Activated T-helper 1 cell treated with anti-CD3 and anti-CD28 coated beads, Interleukin-12 subunit alpha, Interleukin-12 subunit beta, Interleukin-2, Interleukin-4 antibody, amounts not matched to agents 30 ng/mL and 10 ng/mL and 1 ng/mL, durations not matched to agents 14 hours and 24 hours and 36 hours (primary cell): ENCODE measurements at regions not wholly inside any gene's neighbourhood (a gene's known extent, or its start where the extent isn't known, plus 50 kb on each side); places are given as distances from the start of the nearest gene placed in this dataset.
A peak's percentile ranks its signal among the peaks of the same experiment; 100 is the strongest.

Experiments used
- DNase-seq: peaks from one replicate; pipeline ENCODE4 v3.0.0; 2021; ENCODE audit warnings: low spot score
- H3K27ac Mint-ChIP-seq: one replicate; pipeline ENCODE4 v1.8.0; 2021; ENCODE audit warnings: mild to moderate bottlenecking, mixed read lengths
- H3K27me3 Mint-ChIP-seq: one replicate; pipeline ENCODE4 v1.8.0; 2022; ENCODE audit warnings: mild to moderate bottlenecking, moderate library complexity, mixed read lengths; ENCODE audit not compliant: insufficient read depth
- H3K36me3 Mint-ChIP-seq: one replicate; pipeline ENCODE4 v1.8.0; 2021; ENCODE audit warnings: low read depth, mixed read lengths
- H3K4me1 Mint-ChIP-seq: one replicate; pipeline ENCODE4 v1.8.0; 2021; ENCODE audit warnings: low read depth, mixed read lengths
- H3K4me3 Mint-ChIP-seq: one replicate; pipeline ENCODE4 v1.8.0; 2021; ENCODE audit warnings: mild to moderate bottlenecking, moderate library complexity, mixed read lengths
- H3K9me3 Mint-ChIP-seq: one replicate; pipeline ENCODE4 v1.8.0; 2021; ENCODE audit warnings: mixed read lengths
- intact Hi-C: fragments of 100-400 bp; cut with micrococcal nuclease; formaldehyde crosslinking; loops from one replicate; pipeline ENCODE4 v1.15.1; 2024

DNA sequence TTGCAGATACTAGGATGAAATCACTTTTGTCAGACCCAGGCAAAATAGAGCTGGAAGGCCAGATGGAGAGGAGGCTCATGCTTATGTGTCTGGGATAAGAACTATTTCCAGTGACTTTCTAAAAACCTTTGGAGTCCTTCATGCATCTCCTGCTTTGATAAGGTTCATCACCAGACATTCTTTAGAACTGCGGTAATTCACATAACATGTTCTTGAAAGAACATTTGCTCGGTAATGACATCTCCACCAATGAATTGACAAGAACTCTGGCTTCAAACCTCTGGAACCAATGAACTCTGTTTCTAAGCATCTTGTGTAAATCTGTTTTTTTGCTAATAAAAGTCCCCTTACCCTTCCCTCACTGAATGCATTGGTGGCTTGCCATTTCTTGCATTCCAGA lies 112.0 kb upstream of the KL start:
- H3K27me3 Mint-ChIP-seq: peaks cover 4% of the 10 kb centered on the region
- peaks cover 5% of the 10 kb centered on the region for H3K9me3 Mint-ChIP-seq
- no peak for DNase-seq
- no peaks in the 10 kb centered on the region for H3K36me3 Mint-ChIP-seq
- H3K4me3 Mint-ChIP-seq: no peak overlapping the region
- H3K4me1 Mint-ChIP-seq: peaks cover 30% of the 10 kb centered on the region
- H3K27ac Mint-ChIP-seq: no peak overlapping the region
- intact Hi-C loops: loop anchor here (2.0 to 10.0 kb wide), 9 partner anchors 31 to 921 kb away; partner anchors contain the start of genes KL and N4BP2L2

DNA sequence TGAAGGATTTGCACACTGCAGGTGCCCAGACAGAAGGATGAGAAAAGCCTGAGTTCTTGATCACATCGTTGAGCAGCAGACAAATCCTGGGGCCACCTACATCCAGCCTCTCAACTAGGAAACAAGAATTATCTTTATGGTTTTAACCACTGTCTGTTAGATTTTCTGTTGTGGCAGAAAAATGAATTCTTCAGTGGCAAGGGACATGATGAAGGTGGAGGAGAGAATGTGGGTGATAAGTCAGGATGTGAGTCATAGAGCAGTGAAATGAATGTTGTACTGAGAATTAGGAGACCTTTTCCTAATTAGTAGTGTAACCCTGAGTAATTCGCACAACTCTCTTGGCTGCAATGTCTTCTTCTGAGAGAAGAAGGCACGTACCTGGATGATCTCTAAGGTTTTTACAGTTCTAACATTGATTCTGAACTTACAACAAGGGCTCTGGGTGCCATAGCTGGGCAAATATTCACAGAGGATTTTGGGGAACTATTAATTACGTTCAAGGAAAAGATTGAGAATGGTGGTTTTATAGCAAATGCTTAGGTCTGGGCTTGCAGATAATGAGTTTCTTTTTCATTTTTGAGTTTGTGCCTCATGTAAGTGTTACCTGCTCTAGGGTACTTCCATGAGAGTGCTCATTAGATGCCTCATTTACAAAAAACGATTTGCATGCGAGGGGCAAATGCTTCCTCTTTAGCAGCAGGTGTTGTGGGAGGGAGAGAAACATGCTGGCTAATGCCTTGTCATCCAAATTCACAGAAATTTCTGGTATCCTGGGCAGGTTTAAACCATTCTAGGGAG lies 111.0 kb upstream of the KL start:
- peaks cover 3% of the 10 kb centered on the region for H3K9me3 Mint-ChIP-seq
- DNase-seq: no peak
- peak overlapping the region; percentile 83 for H3K27ac Mint-ChIP-seq
- H3K4me3 Mint-ChIP-seq: peak overlapping the region; percentile 69
- peaks cover 32% of the 10 kb centered on the region for H3K4me1 Mint-ChIP-seq
- no peaks in the 10 kb centered on the region for H3K36me3 Mint-ChIP-seq
- intact Hi-C loops: loop anchor here (1.0 to 10.0 kb wide), 20 partner anchors 12 to 1252 kb away; partner anchors contain the start of genes BRCA2, KL, N4BP2L1 and N4BP2L2
- H3K27me3 Mint-ChIP-seq: peaks cover 4% of the 10 kb centered on the region

DNA sequence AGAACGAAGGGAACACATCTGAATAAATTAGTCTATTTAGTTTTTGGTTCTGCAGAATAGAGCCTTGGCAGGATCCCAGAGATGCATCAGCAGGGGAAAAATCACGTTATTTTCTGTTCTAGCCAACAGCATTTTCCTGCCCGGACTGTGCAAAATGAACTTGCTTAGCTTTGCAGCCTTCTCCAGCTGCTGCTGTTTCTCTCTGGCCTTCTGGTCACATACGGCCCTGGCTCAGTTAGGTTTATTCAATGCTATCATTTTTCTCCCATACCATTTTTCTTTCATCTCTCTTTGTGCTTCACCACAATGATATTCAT lies 110.4 kb upstream of the KL start:
- peaks cover 4% of the 10 kb centered on the region for H3K27me3 Mint-ChIP-seq
- H3K27ac Mint-ChIP-seq: no peak overlapping the region
- intact Hi-C loops: loop anchor here (1.0 to 10.0 kb wide), 20 partner anchors 11 to 1251 kb away; partner anchors contain the start of genes BRCA2, KL, N4BP2L1 and N4BP2L2
- H3K9me3 Mint-ChIP-seq: no peaks in the 10 kb centered on the region
- no peak for DNase-seq
- H3K4me3 Mint-ChIP-seq: no peak overlapping the region
- peaks cover 38% of the 10 kb centered on the region for H3K4me1 Mint-ChIP-seq
- H3K36me3 Mint-ChIP-seq: no peaks in the 10 kb centered on the region

DNA sequence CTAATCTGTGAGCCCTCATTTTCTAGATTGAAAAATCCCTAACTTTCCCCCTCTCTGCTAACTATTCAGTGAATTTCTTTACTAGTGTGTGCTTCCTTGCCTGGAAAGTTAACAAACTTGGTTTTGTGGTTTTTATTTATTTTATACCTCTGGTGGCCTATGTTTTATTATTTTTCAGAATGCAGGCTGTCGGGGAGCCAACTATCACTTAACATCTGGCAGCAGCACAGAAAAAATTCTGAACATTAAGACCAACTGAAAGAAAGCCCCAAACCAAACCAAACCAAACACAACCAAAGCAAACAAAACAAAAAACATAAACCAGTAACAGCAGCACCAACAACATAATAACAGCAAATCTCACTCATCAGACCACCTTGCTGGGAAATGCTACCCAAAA lies 109.0 kb upstream of the KL start:
- H3K27me3 Mint-ChIP-seq: peaks cover 4% of the 10 kb centered on the region
- DNase-seq: no peak
- H3K4me1 Mint-ChIP-seq: peaks cover 46% of the 10 kb centered on the region
- no peak overlapping the region for H3K4me3 Mint-ChIP-seq
- H3K9me3 Mint-ChIP-seq: no peaks in the 10 kb centered on the region
- H3K36me3 Mint-ChIP-seq: no peaks in the 10 kb centered on the region
- intact Hi-C loops: loop anchor here (5.0 to 10.0 kb wide), 8 partner anchors 240 to 1250 kb away; partner anchors contain the start of genes BRCA2, N4BP2L1 and ZAR1L
- H3K27ac Mint-ChIP-seq: no peak overlapping the region

DNA sequence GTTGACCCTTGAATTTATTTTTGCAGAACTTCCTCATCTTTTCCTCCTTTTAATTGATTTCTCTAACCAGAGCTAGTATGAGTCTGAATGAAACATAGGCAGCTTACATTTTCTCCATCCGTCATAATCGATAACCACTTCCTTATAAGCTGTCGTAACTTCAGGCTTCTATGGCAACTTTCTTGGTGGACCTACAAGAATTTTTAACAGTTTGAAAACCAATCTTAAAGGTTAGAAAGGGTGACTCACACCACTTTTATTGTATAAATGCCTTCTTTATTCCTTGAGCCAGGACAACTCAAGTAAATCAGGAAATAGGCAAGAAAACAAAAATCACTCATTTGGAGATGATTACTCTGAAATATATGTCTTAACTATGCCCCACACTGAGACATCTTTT lies 105.7 kb upstream of the KL start:
- H3K9me3 Mint-ChIP-seq: peaks cover 11% of the 10 kb centered on the region

DNA sequence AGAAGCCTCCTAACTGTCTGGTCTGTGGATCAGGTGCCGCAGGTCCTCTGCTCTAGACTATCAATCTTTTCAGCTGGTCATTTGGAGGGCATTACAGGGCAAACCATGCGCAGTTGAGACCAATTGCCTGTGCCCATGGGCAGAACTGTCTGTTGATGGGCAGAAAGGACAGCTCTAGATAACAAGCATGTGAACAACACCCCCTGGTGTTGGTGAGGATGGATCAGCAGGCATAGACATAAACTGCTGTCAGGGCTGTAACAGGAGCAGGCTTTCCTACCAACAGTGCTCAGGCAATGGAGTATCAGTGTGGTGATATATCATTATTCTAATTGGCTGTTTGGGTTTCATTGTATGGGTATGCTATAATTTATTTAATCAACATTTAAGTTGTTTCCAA lies 104.7 kb upstream of the KL start:
- peak overlapping the region; percentile 64 for H3K27ac Mint-ChIP-seq
- H3K4me1 Mint-ChIP-seq: peaks cover 16% of the 10 kb centered on the region
- intact Hi-C loops: loop anchor here (2.0 kb wide), 1 partner anchor 129 kb away; no protein-coding TSS in a partner anchor
- peaks cover 19% of the 10 kb centered on the region for H3K9me3 Mint-ChIP-seq
- H3K36me3 Mint-ChIP-seq: peaks cover 8% of the 10 kb centered on the region
- peak; percentile 19 for DNase-seq
- peaks cover 4% of the 10 kb centered on the region for H3K27me3 Mint-ChIP-seq
- H3K4me3 Mint-ChIP-seq: no peak overlapping the region

More for the DNA sequence above, 105.7 kb upstream of the KL start:
- H3K4me1 Mint-ChIP-seq: peaks cover 25% of the 10 kb centered on the region
- peaks cover 4% of the 10 kb centered on the region for H3K27me3 Mint-ChIP-seq
- peaks cover 3% of the 10 kb centered on the region for H3K36me3 Mint-ChIP-seq
- no peak overlapping the region for H3K27ac Mint-ChIP-seq
- no peak overlapping the region for H3K4me3 Mint-ChIP-seq
- DNase-seq: no peak
- intact Hi-C loops: loop anchor here (2.0 kb wide), 1 partner anchor 128 kb away; no protein-coding TSS in a partner anchor

DNA sequence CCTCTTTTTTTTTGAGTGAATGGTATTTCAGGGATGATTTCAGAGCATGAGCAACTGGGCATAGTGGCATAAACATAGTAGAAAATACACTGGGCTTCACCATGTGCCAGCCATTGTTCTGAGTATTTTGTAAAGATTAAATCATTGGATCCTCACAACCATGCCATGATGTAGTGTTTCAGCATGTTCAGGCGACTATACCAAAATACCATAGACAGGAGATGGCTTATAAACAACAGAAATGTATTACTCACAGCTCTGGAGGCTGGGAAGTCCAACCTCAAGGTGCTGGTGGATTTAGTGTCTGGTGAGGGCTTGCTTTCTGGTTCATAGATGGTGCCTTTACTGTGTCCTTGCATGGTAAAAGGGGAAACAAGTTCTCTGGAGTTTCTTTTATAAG lies 101.5 kb upstream of the KL start:
- Mint-ChIP-seq H3K36me3 (peaks cover 14% of the 10 kb centered on the region), H3K27me3 (no peaks in the 10 kb centered on the region), H3K4me1 (peaks cover 34% of the 10 kb centered on the region), H3K27ac (no peak overlapping the region), H3K9me3 (peaks cover 31% of the 10 kb centered on the region), H3K4me3 (no peak overlapping the region)
- DNase-seq: no peak
- intact Hi-C loops: no loop called here

DNA sequence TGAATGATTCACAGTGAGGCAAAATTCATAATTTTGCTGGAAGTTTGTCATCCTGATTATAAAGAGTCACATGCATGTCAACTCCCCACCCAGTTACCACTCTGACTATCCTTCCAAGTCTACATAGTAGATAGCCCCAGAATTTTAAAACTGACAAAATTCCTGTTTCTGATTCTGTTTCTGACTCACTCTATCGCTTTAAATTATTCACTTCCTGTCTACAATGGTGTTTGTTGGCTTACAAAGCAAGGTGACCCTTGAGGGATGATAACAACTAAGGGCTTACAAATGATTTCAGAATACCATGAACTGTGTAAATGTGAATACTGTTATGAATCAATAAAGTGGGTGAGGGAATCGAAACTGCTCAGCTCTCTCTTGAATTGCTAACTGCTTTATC lies 98.7 kb upstream of the KL start:
- Mint-ChIP-seq H3K36me3 (peaks cover 14% of the 10 kb centered on the region), H3K9me3 (peaks cover 31% of the 10 kb centered on the region), H3K27ac (peak overlapping the region; percentile 5), H3K4me1 (peaks cover 18% of the 10 kb centered on the region), H3K4me3 (no peak overlapping the region), H3K27me3 (no peaks in the 10 kb centered on the region)
- intact Hi-C loops: loop anchor here (1.0 kb wide), 3 partner anchors 12 to 625 kb away; no protein-coding TSS in a partner anchor
- no peak for DNase-seq

DNA sequence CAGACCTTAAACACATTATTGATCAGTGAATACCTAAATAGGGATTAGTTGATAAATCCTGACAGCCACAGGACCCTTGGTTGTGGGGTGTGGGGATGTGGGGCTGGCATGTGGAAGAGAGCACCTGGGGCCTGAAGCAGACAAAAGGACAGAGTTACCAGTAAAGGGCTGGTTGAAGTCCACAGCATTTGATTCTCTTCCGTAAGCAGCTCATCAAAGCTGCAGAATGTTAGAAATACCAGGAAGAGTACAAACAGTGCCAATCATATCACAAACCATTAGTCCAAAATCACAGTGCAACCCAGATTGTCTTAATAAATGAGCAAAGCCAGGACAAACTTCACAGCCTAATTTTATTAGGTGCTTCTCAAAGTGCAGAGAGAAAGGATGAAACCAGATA lies 92.5 kb upstream of the KL start:
- DNase-seq: no peak
- Mint-ChIP-seq H3K27me3 (peaks cover 7% of the 10 kb centered on the region), H3K4me3 (no peak overlapping the region), H3K27ac (no peak overlapping the region), H3K9me3 (no peaks in the 10 kb centered on the region), H3K36me3 (no peaks in the 10 kb centered on the region), H3K4me1 (no peaks in the 10 kb centered on the region)
- intact Hi-C loops: no loop called here

DNA sequence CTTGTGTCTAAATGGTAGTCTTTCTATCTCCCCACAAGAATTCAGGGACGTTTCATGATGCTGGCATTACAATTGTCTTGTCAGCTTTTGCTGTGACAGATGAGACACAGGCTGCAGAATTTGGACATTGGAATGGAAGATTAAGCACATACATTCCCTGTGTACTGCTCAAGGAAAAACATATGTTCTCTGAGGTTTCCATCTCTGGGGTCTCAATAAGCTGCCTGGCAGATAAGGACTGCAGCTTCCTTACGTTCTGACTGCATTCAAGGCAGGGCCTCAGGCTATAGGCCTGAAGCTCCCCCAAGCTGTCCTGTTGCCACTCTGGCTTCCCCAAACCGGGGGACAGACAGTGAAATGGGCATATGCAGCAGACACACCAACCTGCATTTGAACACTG lies 91.3 kb upstream of the KL start:
- intact Hi-C loops: no loop called here
- no peak overlapping the region for H3K27ac Mint-ChIP-seq
- no peak overlapping the region for H3K4me3 Mint-ChIP-seq
- DNase-seq: no peak
- H3K27me3 Mint-ChIP-seq: peaks cover 11% of the 10 kb centered on the region
- no peaks in the 10 kb centered on the region for H3K4me1 Mint-ChIP-seq
- H3K36me3 Mint-ChIP-seq: no peaks in the 10 kb centered on the region
- no peaks in the 10 kb centered on the region for H3K9me3 Mint-ChIP-seq

DNA sequence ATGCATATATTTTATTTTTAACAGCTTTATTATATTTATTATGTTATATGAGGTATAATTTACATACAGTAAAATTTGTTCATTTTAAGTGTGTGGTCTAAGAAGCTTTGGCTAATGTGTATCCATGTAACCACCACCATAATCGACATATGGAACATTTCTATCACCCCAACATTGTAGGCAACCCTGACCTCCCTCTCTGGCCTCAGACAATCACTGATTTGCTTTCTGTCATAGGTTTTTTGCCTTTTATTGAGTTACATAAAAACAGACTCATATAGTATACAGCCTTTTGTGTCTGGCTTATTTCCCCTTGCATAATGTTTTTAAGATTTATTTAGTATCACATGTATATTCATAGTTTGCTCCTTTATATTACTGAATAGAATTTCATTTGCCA lies 90.7 kb upstream of the KL start:
- no peak for DNase-seq
- Mint-ChIP-seq H3K4me1 (no peaks in the 10 kb centered on the region), H3K4me3 (no peak overlapping the region), H3K27ac (no peak overlapping the region), H3K9me3 (peaks cover 5% of the 10 kb centered on the region), H3K36me3 (no peaks in the 10 kb centered on the region), H3K27me3 (peaks cover 11% of the 10 kb centered on the region)
- intact Hi-C loops: no loop called here

DNA sequence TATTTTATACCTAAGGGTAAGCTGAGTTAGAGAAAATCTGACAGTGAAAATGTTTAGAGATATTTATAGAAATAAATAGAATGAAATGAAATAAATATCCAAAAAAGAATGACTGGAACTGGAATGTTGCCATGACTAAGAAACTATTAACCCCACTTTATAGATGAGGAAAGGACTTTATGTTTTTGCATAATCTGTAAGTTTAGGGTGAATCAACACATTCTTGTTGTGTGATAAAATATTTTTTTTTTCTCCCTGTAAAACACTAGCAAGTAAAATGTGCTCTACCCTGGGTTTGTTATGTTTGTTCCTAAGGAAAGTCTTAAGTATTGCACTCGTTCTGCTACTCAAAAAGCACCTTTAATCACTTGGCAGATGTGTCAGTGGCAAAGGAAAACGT lies 83.8 kb upstream of the KL start:
- Mint-ChIP-seq H3K9me3 (peaks cover 25% of the 10 kb centered on the region), H3K36me3 (no peaks in the 10 kb centered on the region), H3K27ac (no peak overlapping the region), H3K4me3 (no peak overlapping the region), H3K27me3 (peaks cover 16% of the 10 kb centered on the region), H3K4me1 (no peaks in the 10 kb centered on the region)
- intact Hi-C loops: no loop called here
- DNase-seq: no peak

DNA sequence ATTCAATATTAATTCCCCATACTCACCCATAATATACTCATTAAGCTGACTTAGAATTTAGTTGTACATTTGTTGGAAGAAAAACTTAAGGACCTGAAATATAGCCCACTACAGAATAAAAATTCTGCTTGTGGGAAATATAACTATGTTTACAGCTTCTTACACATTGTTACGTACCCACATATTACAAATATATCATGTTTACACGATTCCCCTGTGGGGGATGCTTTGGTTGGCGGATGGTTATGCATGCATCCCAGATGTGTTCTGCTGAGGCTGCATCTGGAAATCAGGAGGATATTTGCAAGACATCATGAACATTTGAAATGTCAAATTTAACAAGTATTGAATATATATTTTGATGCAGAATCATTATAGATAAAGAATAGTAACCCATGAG lies 79.5 kb upstream of the KL start:
- peaks cover 13% of the 10 kb centered on the region for H3K4me1 Mint-ChIP-seq
- H3K36me3 Mint-ChIP-seq: no peaks in the 10 kb centered on the region
- peaks cover 6% of the 10 kb centered on the region for H3K27me3 Mint-ChIP-seq
- no peak overlapping the region for H3K4me3 Mint-ChIP-seq
- peaks cover 20% of the 10 kb centered on the region for H3K9me3 Mint-ChIP-seq
- no peak for DNase-seq
- no peak overlapping the region for H3K27ac Mint-ChIP-seq
- intact Hi-C loops: no loop called here
